ENCODE measurements at regions not wholly inside any gene's neighbourhood (a gene's known extent, or its start where the extent isn't known, plus 50 kb on each side); places are given as distances from the start of the nearest gene placed in this dataset.

GRCh38 chr16:16928532-16929109 is 542.1 kb downstream of the XYLT1 start:
- Histone ChIP-seq H3F3A (ENCODE audit: low read length, unreplicated experiment) (no peaks in the 10 kb centered on the region), H3K79me2 (ENCODE audit: low read length) (no peaks in the 10 kb centered on the region), H2AFZ (ENCODE audit: low read length) (no peak overlapping the region), H3K4me1 (ENCODE audit: insufficient read depth, low read length) (no peaks in the 10 kb centered on the region), H3K27ac (ENCODE audit: low read length) (no peak overlapping the region), H3K36me3 (ENCODE audit: low read depth, low read length) (no peaks in the 10 kb centered on the region), H3K27me3 (ENCODE audit: low read length) (no peaks in the 10 kb centered on the region), H4K20me1 (ENCODE audit: low read length) (no peaks in the 10 kb centered on the region), H3K4me3 (ENCODE audit: low read length) (no peak overlapping the region), H3K9me2 (replicated peaks; ENCODE audit: low read length) (no peaks in the 10 kb centered on the region), H3K4me2 (ENCODE audit: low read length) (no peak overlapping the region), H3K9ac (ENCODE audit: low read length) (no peak overlapping the region), H3K9me3 (ENCODE audit: low read length) (no peaks in the 10 kb centered on the region)
- CTCF ChIA-PET, result no interaction called here
- ATAC-seq, result no peak
- no peak for DNase-seq
- POLR2A ChIA-PET (ENCODE audit: unreplicated experiment), result no interaction called here
- intact Hi-C loops (cut with micrococcal nuclease), result no loop called here
- no peak for TF ChIP-seq EZH2 (IDR thresholded peaks at IDR 0.05; ENCODE audit: low read length, unreplicated experiment)
- TF ChIP-seq EZH2phosphoT487 (IDR thresholded peaks at IDR 0.05; ENCODE audit: borderline replicate concordance, low read length), result no peak
- TF ChIP-seq CTCF (conservative IDR thresholded peaks at IDR 0.05; ENCODE audit: low read depth, low read length), result no peak
- BruUV-seq (replicated peaks), result no TSS peak

- Histone ChIP-seq H3K4me1 (ENCODE audit: insufficient read depth, low read length) (no peaks in the 10 kb centered on the region), H4K20me1 (ENCODE audit: low read length) (no peaks in the 10 kb centered on the region), H3K27ac (ENCODE audit: low read length) (no peak overlapping the region), H3K9me3 (ENCODE audit: low read length) (no peaks in the 10 kb centered on the region), H3K4me3 (ENCODE audit: low read length) (no peak overlapping the region), H3K27me3 (ENCODE audit: low read length) (no peaks in the 10 kb centered on the region), H3K79me2 (ENCODE audit: low read length) (no peaks in the 10 kb centered on the region), H3K36me3 (ENCODE audit: low read depth, low read length) (no peaks in the 10 kb centered on the region), H3F3A (ENCODE audit: low read length, unreplicated experiment) (no peaks in the 10 kb centered on the region), H3K9ac (ENCODE audit: low read length) (no peak overlapping the region), H3K4me2 (ENCODE audit: low read length) (no peak overlapping the region), H2AFZ (ENCODE audit: low read length) (no peak overlapping the region), H3K9me2 (replicated peaks; ENCODE audit: low read length) (no peaks in the 10 kb centered on the region)
- ChIA-PET POLR2A (ENCODE audit: unreplicated experiment) (no interaction called here), CTCF (no interaction called here)
- intact Hi-C loops (cut with micrococcal nuclease), result no loop called here
- no peak for TF ChIP-seq EZH2 (IDR thresholded peaks at IDR 0.05; ENCODE audit: low read length, unreplicated experiment)
- no peak for TF ChIP-seq CTCF (conservative IDR thresholded peaks at IDR 0.05; ENCODE audit: low read depth, low read length)
- no peak for TF ChIP-seq EZH2phosphoT487 (IDR thresholded peaks at IDR 0.05; ENCODE audit: borderline replicate concordance, low read length)
- no TSS peak for BruUV-seq (replicated peaks)
- DNase-seq, result no peak
- ATAC-seq, result no peak
Measured at GRCh38 chr16:16930309-16931000, 540.3 kb downstream of the XYLT1 start.

GRCh38 chr16:16933861-16934260 is 536.9 kb downstream of the XYLT1 start:
- DNase-seq, result no peak
- ChIA-PET CTCF (no interaction called here), POLR2A (ENCODE audit: unreplicated experiment) (no interaction called here)
- TF ChIP-seq EZH2 (IDR thresholded peaks at IDR 0.05; ENCODE audit: low read length, unreplicated experiment), result no peak
- TF ChIP-seq EZH2phosphoT487 (IDR thresholded peaks at IDR 0.05; ENCODE audit: borderline replicate concordance, low read length), result no peak
- no peak for TF ChIP-seq CTCF (conservative IDR thresholded peaks at IDR 0.05; ENCODE audit: low read depth, low read length)
- no peak overlapping the region for H3K27ac ChIP-seq (ENCODE audit: low read length)
- H3K9me2 ChIP-seq (replicated peaks; ENCODE audit: low read length), result no peaks in the 10 kb centered on the region
- no peak for ATAC-seq
- H4K20me1 ChIP-seq (ENCODE audit: low read length), result no peaks in the 10 kb centered on the region
- H3K4me1 ChIP-seq (ENCODE audit: insufficient read depth, low read length), result no peaks in the 10 kb centered on the region
- intact Hi-C loops (cut with micrococcal nuclease), result no loop called here
- no TSS peak for BruUV-seq (replicated peaks)
- H3K79me2 ChIP-seq (ENCODE audit: low read length), result no peaks in the 10 kb centered on the region
- no peak overlapping the region for H3K9ac ChIP-seq (ENCODE audit: low read length)
- H2AFZ ChIP-seq (ENCODE audit: low read length), result no peak overlapping the region
- no peaks in the 10 kb centered on the region for H3K9me3 ChIP-seq (ENCODE audit: low read length)
- no peak overlapping the region for H3K4me3 ChIP-seq (ENCODE audit: low read length)
- no peak overlapping the region for H3K4me2 ChIP-seq (ENCODE audit: low read length)
- H3K27me3 ChIP-seq (ENCODE audit: low read length), result no peaks in the 10 kb centered on the region
- no peaks in the 10 kb centered on the region for H3F3A ChIP-seq (ENCODE audit: low read length, unreplicated experiment)
- H3K36me3 ChIP-seq (ENCODE audit: low read depth, low read length), result no peaks in the 10 kb centered on the region
